ENCODE measurements at regions not wholly inside any gene's neighbourhood (a gene's known extent, or its start where the extent isn't known, plus 50 kb on each side); places are given as distances from the start of the nearest gene placed in this dataset.

- ChIA-PET POLR2A (no interaction called here), CTCF (ENCODE audit: low intra/inter-chr PET ratio) (no interaction called here)
- intact Hi-C loops (cut with micrococcal nuclease): no loop called here
- no peaks in the 10 kb centered on the region for H3K4me1 ChIP-seq (replicated peaks in 1 of 2; ENCODE audit: control insufficient read depth in 2 of 2, insufficient read depth in 2 of 2, low read length in 2 of 2)
- in situ Hi-C loops (cut with MboI): no loop called here
- H3K9me1 ChIP-seq (ENCODE audit: control insufficient read depth, insufficient read depth, low read length): no peaks in the 10 kb centered on the region
- no peak overlapping the region for H3K4me3 ChIP-seq
- no TSS peak for BruUV-seq (replicated peaks)
- no peaks in the 10 kb centered on the region for H3K27me3 ChIP-seq (ENCODE audit: control insufficient read depth in 2 of 2, insufficient read depth in 2 of 2, low read length in 2 of 2)
- no peaks in the 10 kb centered on the region for H4K20me1 ChIP-seq (replicated peaks; ENCODE audit: control insufficient read depth, insufficient read depth, low read length)
- no peak overlapping the region for H2AFZ ChIP-seq (ENCODE audit: low read depth, low read length)
- FAIRE-seq (no peak), ATAC-seq (no peak), DNase-seq (ENCODE audit: extremely low read depth in 1 of 4, low spot score in 3 of 4) (no peak)
- TF ChIP-seq RB1 (IDR thresholded peaks at IDR 0.05; ENCODE audit: low read depth) (no peak), IFI16 (CRISPR knock-in tag; IDR thresholded peaks at IDR 0.05) (no peak), SNIP1 (IDR thresholded peaks at IDR 0.05; ENCODE audit: low read depth) (no peak), ZNF695 (CRISPR knock-in tag; IDR thresholded peaks at IDR 0.05) (no peak), ZC3H8 (IDR thresholded peaks at IDR 0.05) (no peak), ZNF507 (tag; conservative IDR thresholded peaks at IDR 0.05) (no peak)
- TF ChIP-seq, protein P1, sequence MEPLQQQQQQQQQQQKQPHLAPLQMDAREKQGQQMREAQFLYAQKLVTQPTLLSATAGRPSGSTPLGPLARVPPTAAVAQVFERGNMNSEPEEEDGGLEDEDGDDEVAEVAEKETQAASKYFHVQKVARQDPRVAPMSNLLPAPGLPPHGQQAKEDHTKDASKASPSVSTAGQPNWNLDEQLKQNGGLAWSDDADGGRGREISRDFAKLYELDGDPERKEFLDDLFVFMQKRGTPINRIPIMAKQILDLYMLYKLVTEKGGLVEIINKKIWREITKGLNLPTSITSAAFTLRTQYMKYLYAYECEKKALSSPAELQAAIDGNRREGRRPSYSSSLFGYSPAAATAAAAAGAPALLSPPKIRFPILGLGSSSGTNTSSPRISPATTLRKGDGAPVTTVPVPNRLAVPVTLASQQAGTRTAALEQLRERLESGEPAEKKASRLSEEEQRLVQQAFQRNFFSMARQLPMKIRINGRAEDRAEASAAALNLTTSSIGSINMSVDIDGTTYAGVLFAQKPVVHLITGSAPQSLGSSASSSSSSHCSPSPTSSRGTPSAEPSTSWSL (CRISPR knock-in tag; IDR thresholded peaks at IDR 0.05; ENCODE audit: borderline replicate concordance): no peak
- H3K79me2 ChIP-seq (ENCODE audit: control insufficient read depth, insufficient read depth, low read length): no peaks in the 10 kb centered on the region
- H3K4me2 ChIP-seq (ENCODE audit: insufficient read depth, low read length): no peak overlapping the region
- H3K9ac ChIP-seq (ENCODE audit: insufficient read depth in 1 of 2, low read depth in 2 of 2, low read length in 2 of 2): no peak overlapping the region
- 5% methylated on average over 1 of the region's 1 CpG for WGBS (ENCODE audit: insufficient coverage, low coverage, missing lambda C conversion rate)
- H3K36me3 ChIP-seq (ENCODE audit: control insufficient read depth, insufficient read depth, low read length): no peaks in the 10 kb centered on the region
- no peak overlapping the region for H3K27ac ChIP-seq (ENCODE audit: extremely low read depth, low read depth, low read length)
- H3K9me3 ChIP-seq (replicated peaks; ENCODE audit: control insufficient read depth, insufficient read depth, low read depth, low read length): no peaks in the 10 kb centered on the region
Observed at GRCh38 chr2:155908567-155908966, 424.0 kb downstream of the NR4A2 start.

Measured in K562 (cell line).